Midbrain (tissue), 1 donor: ENCODE measurements at regions not wholly inside any gene's neighbourhood (a gene's known extent, or its start where the extent isn't known, plus 50 kb on each side); places are given as distances from the start of the nearest gene placed in this dataset.

Experiments used
- DNase-seq: peaks from one replicate; lab custom pipeline; 2025; lab: John Stamatoyannopoulos, UW

DNA sequence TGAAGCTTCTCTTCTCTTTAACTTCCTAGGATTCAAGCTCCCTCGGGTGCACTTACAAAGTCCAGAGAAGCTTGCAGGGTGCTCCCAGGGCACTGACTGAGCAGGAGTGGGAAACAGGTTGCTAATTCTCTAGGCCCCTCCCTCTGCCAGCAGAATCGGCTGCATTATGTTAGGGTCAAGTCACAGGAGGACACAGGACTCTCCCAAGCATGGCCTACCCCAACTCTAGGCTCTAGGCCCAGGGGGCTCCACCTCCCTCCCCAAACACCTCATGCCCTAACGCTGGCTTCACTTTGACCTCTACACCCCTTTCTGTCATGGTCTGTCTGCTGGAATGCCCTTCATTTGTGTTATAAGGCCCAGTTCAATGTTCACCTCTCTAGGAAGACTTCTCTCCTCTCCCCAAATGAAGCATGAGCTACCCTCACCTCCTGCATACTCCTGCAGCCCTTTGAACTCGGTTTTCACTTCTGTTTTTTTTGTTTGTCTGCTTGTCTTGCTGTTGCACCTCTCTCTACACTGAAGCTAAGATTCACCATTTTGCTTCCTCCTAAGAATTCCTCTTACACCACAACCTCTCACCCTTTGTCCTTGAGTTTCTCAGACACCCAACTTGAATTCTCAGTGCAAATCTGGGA, 521.8 kb upstream of the ID2 start:
- DNase-seq = no peak

GRCh38 chr2:8160959-8161358, 520.9 kb upstream of the ID2 start:
- DNase-seq = no peak

GRCh38 chr2:8162552-8162951, 519.3 kb upstream of the ID2 start:
- no peak for DNase-seq

DNA sequence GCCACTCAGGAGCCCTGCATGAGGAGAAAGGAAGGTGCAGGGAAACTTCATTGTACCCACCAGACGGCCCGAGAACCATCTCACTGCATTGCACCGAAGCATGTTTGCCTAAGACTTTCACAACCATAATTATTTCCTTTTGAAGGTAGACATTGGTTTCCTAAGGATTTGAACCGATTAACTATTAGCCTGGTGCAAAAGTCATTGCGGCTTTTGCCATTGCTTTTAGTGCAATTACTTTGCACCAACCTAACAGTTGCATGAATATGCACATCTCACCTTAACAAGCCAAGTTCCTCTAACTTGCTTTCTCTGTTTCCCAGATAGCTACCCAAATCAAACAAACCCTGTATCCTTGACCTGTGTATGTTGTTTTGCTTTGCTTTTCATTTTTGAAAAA, 516.3 kb upstream of the ID2 start:
- DNase-seq = no peak

- no peak for DNase-seq
These were observed 513.7 kb upstream of the ID2 start for GRCh38 chr2:8168022-8168717.

GRCh38 chr2:8168876-8169424, 512.9 kb upstream of the ID2 start:
- DNase-seq = no peak

DNA sequence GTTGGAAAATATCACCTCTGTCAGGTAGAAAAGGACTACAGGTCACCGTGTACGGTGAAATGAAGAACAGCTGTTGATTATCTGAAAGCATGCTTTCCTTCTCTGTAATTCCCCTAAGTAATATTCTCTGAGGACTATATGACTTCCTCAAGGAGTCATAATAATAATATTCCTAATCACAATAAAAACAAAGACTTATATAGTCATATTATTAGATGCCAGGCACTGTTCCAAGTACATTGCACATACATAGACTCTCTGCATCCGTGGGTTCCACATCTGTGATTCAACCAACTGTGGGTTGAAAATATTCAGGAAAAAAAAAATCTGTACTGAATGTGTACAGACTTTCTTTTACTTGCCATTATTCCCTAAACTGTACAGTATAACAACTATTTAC, 512.4 kb upstream of the ID2 start:
- DNase-seq = no peak

DNA sequence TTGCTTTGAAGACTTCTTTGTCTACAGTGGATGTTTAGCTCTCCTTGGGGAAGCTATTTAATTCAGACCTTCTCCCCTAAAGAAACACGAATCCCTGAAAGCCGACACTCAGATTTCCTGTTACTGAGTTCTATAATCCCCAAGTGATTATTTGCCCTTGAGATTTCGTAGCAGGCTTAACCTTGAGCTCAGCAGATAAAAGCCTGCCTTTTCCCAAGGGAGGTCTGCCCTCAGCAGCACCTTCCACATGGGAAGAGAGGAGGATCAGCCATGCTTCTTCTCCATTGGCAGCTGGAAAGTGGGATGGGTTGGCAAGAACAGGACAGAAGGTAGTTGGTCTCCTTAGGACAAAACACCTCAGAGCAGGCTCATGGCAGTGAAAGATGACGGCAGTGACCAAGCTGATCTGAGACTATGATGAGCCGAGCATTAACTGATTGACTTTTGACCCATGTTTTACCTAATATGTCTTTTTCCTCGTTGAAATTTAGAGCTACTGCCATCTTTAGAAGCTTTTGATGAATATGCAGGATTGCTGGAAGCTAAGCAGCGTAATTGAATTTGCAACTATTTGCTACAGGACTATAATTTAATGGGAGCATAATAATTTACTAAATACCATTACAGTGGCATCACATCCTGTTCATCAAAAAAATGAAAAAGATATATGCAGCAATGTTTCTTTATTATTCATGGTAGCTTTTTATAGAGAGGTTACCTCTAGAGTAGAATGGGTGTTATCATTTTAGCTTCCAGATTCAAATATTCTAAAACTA, 511.1 kb upstream of the ID2 start:
- DNase-seq = no peak

DNA sequence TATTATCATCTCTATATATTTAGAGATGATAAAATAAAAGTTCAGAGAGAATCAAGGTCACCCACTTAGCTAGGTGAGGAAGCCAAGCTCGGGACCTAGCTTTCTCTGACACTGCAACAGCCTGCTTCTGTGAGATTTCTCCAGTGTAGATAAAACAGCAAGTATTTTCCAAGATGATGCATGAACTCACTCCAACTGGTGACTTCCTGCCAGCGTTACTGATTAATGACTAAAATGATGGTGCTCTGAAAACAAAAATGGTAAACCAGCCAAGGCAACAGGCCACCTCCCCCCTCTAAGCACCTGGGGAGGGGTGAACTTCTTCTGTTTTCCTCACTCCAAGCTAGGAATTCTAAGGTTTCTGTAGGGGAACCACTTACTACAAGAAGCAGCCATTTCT, 510.2 kb upstream of the ID2 start:
- DNase-seq = no peak

DNA sequence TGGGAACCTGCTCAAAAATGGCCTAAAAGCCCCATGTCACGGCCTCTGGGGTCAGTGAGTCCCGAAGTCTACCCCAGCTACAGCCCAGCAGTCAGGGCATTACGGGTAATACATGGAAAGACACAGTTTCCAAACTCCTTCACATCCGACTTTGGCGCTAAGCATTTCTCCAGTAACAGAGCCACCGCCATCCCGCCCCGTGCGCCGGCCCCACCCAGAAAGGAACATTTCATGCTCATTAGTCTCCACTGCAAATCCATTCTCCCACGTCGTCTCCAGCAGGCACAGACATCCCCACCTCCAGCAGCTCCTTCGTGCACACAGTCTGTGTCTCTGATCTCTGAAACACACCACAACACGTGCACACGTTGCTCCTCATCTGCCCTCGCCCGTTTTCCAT, 509.2 kb upstream of the ID2 start:
- DNase-seq = no peak

- no peak for DNase-seq
These were observed 507.1 kb upstream of the ID2 start for GRCh38 chr2:8174641-8175257.

- no peak for DNase-seq
These were observed 505.0 kb upstream of the ID2 start for GRCh38 chr2:8176887-8177286.

- DNase-seq = no peak
These were observed 504.3 kb upstream of the ID2 start for GRCh38 chr2:8177566-8177965.

DNA sequence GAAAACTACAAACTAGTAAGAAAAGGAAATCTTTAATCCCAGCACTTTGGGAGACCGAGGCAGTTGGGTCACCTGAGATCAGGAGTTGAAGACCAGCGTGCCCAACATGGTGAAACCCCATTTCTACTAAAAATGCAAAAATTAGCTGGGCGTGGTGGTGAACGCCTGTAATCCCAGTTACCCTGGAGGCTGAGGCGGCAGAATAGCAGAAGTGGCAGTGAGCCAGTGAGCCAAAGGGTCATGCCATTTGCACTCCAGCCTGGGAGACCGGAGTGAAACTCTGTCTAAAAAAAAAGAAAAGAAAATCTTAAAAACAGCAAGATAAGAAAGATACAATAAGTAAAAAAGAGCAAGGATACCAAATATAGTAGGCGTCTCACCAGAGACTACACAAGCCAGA, 502.9 kb upstream of the ID2 start:
- DNase-seq = no peak

- no peak for DNase-seq
These were observed 492.5 kb upstream of the ID2 start for GRCh38 chr2:8189316-8189715.

DNA sequence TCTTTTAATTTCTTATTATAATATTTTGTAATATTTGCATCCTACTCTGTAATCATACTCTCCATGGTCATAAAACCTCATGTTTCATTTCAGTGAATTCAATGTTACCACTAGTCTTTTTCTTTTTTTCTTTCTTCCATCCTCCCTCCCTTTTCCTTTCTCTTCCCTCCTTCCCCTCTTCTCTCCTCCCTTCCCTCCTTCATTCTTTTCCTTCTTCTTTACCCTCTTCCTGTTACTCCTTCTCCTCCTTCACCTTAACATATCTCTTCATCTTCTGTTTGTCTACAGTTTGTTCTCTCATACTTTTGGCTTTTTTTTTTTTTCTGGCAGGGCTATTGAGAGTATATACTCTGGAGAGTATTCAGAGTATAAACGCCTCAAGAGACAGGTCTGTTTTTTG, 491.6 kb upstream of the ID2 start:
- no peak for DNase-seq

DNA sequence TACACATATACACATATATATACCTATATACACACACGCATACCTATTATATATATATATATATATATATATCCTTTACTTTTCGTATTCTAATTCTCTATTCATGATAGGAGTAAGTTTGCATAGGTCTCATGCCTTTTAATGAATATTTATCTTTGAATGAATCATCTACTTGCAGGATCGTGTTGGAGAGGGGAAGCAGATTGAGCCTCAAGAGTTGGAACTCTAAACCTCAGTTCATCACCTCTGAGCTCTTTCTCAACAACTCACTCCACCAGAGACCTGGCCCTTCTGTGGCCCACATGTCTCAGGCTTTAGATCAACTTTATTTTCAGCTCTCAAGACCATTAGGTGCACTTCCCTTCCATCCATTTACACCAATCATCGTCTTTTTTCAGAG, 490.4 kb upstream of the ID2 start:
- no peak for DNase-seq

- DNase-seq = no peak
These were observed 488.7 kb upstream of the ID2 start for GRCh38 chr2:8193146-8193545.

DNA sequence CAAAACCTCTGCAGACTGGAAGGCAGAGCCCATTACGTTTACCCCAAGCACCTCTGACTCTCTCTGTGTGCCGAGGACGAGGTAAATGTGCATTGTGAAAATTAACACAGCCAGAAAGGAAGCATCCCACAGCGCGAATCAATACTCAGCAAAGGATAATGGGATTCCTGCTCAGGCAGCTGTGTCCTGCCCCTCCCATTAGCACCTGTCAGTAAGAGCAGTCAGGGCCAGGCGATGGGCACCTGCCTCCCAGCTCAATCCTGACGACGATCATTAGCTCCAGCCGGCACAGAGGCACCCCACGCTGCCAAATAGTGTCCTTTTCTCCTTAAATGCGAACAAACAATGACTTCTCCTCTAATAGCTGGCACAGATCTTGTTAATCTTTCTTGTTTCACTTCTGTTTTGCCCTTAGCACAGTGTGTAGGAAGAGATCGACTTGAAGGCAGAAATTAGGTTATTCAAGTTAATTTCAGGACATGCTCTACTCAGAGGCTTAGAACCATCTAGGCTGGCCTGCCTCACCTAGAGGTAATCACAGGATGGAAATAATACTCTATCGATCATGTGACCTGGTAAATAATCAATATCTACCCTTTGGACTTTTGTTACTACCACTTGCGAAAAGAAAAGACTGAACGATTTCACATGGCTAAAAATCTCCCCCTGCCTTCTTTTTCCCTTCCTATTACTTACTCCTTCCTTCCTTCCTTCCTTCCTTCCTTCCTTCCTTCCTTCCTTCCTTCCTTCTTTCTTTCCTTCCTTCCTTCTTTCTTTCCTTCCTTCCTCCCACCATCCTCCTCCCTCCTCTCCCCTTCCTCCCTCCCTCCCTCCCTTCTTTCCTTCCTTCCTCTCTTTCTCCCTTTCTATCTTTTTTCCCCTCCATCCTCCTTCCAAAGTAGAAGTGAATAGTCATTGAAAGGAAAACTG, 487.9 kb upstream of the ID2 start:
- no peak for DNase-seq

DNA sequence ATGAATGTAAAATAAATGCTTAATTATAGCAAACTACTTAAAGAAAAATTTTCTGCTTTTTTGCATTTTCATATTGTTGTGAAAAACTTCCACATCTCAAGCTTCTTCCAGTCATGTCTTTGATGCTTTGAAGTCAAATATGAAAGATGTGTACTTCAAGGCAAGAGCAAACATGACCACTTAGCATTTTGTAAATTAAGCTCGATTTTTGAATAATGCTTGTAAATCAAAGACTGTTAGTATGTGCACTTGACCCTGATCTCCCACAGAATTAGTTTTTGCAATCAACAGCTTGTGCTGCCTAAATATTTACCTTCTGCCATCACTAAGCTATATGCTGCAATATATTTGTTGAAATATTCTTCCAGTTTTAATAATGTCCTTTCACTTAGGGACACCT, 486.1 kb upstream of the ID2 start:
- DNase-seq = no peak

DNA sequence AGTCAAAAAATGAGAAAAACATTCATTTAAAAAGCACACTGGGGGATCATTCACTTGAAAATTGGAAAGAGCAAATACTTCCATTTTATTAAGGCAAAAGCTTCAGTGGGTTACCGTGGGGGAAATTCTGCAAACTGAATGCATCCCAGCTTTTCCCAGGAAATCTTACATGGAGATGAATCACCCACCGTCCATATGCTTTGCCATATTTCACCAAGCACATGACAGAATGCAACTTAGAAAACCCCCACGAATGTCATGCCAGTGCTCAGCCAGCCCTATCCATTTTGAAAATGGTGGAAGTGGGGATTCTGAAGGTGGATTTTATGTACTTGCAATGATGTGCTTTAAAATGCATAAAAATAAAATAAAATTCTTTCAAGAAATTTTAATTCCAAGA, 485.5 kb upstream of the ID2 start:
- DNase-seq = no peak

DNA sequence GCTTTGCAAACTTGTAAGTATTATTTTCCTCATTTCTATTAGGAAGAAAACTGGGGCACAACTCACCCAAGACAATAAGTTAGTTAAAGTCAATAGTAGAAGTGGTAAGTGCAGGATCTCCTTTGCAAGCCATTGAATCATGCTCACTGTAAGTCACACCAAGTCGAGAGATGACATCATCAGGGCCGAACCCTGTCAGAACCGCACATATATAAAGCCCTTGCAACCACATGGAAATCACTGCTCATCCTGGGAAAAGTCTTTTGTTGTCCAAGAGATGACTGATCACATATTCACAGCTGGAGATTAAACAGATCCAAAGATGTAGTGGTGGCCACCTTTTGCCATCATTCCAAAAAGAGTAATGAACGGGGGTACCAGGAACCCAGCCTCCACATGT, 484.8 kb upstream of the ID2 start:
- no peak for DNase-seq
